OCI-M2 (cell line): ENCODE measurements at regions not wholly inside any gene's neighbourhood (a gene's known extent, or its start where the extent isn't known, plus 50 kb on each side); places are given as distances from the start of the nearest gene placed in this dataset.

Experiments used
- DNase-seq: peaks from one replicate; lab custom pipeline; 2025; ENCODE audit not compliant: unreplicated experiment; lab: John Stamatoyannopoulos, UW

DNA sequence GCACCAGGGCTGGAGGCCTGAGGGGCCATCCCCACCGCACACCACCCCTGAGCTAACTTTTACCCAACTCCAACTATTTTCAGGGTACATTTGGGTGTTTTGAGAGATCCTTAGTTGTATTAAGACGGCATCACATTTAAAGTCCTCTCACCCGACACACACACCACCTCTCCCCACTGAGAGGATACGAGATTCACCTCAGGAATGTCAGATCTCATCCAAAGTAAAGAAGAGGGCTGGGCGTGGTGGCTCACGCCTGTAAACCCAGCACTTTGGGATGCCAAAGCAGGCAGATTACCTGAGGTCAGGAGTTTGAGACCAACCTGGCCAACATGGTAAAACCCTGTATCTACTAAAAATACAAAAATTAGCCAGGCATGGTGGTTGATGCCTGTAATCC, 88.4 kb downstream of the RBFOX3 start:
- no peak for DNase-seq

DNA sequence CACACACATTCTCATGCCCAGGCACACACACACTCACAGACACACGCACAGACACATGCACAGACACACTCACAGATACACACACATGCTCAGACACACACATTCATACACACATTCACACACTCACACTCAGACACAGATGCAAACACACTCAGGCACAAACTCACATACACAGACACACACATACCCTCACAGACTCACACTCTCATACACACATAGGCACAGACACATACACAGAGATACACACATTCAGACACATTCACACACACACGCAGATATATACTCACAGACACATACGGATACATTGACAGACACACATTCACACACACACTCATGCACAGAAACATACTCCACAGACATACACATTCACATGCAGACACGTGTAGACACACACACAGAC, 89.6 kb downstream of the RBFOX3 start:
- DNase-seq, result no peak

GRCh38 chr17:79520167-79521165, 90.4 kb downstream of the RBFOX3 start:
- DNase-seq, result no peak

GRCh38 chr17:79519601-79520000, 91.2 kb downstream of the RBFOX3 start:
- no peak for DNase-seq

DNA sequence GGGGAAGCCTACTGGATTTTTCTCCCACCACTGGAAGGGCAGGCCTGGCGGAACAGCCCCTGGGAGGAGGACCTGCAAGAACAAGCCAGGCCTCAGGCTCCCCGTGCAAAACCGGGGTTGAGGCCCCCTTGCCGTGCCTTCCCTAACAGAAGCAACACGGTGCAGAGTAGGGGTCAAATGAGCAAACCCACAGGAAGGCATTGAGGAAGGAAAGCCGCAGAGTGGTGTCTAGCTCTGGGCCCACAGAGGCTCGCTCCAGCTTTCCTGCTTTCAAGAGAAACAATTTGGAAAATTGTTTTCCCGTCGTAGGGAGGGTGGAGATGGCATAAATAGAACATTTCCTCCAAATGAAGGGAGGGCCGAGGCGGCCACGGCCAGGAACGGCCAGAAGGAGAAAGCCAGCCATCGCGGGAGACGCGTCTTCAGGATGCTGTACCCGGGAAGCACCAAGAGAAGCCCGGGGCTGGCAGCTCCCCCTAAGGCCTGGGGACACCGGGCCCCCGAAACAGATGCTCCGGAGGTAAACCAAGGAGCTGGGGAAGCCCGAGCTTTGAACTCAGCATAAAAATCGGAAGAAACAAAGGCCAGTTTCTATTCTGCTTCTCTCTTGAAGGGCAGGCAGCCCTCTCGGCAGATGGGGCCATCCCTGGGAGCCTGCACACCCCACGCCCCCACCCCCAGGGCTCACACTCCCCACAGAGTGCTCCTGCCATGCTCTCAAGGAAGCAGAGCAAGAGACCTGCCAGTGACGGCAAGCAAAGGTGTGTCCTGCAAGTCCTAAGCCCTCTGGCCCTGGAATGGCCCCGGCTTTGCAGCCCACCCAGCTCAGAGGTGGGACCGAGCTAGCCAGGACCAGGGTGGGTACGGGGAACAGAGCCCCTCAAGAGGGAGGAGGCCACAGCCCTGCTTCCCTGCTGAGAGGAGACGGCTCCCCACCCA, 92.0 kb downstream of the RBFOX3 start:
- DNase-seq, result no peak

DNA sequence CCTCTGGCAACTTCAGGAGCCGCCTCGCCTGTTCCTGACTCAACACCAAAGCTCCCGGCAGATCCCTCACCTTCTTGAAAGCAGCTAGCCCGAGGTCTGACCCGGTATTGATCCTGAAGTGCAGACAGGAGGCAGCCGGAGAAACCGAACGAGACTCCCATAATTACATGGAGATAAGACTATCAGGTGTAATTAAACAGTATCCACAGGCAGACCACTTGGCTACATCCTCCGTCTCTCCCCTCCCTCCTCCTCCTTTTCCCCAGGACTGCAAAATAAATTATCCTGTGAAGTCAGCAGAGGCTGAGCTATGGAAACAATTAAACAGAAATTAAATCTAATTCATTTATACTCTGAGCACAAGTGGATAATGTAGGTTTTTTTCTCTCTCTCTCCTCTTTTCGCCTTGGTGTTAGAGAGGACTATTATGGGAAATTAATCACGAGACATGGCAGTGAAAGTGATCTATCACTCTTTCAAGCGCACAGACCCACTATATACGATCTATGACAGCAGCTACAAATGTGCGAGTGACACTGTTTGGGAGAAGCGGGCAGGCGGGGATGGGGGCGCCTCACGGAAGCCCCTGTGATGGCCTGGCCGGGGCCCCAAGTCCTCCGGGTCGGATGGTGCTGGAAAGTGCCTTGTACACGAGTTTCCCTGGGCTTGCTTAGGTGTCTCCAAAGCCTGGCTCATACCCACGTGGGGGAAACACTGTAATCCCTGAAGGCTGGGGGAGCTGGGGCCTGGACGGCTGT, 92.8 kb downstream of the RBFOX3 start:
- no peak for DNase-seq

- DNase-seq, result no peak
These were observed 94.9 kb downstream of the RBFOX3 start for GRCh38 chr17:79515646-79516571.

DNA sequence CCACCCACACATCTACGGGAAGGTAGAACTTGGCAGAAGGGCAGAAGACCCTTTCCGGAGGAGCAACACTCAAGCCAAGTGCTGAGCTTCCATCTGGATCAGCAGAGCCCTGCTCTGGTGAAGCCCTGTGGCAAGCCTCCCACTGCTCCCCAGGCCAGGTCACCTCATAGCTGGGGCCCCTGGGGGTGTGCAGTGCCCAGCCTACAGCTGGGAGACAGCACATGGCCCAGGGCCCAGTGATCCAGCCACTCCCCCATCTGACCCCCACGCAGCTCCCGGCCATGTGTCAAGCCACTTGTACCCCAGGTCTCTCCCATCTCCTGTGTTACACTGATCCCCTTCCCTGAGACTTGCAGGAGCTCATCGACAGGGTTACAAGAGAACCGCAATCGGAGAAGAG, 95.7 kb downstream of the RBFOX3 start:
- no peak for DNase-seq

GRCh38 chr17:79513820-79514535, 96.9 kb downstream of the RBFOX3 start:
- DNase-seq, result no peak

DNA sequence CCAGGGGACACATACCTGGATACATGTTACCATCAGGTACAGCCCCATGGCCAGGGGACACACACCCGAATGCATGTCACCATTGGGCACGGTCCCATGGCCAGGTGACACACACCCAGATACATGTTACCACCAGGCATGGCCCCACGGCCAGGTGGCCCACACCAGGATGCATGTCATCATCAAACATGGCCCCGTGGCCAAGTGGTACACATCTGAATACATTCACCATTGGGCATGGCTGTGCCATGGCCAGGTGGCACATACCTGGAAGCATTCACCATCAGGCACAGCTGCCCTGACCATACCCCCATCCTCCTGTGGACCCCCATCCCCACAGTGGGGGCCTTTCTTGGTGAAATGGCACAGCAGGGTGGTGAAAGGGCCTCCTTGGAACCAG, 97.6 kb downstream of the RBFOX3 start:
- DNase-seq, result no peak

GRCh38 chr17:79511471-79511870, 99.4 kb downstream of the RBFOX3 start:
- DNase-seq, result no peak

DNA sequence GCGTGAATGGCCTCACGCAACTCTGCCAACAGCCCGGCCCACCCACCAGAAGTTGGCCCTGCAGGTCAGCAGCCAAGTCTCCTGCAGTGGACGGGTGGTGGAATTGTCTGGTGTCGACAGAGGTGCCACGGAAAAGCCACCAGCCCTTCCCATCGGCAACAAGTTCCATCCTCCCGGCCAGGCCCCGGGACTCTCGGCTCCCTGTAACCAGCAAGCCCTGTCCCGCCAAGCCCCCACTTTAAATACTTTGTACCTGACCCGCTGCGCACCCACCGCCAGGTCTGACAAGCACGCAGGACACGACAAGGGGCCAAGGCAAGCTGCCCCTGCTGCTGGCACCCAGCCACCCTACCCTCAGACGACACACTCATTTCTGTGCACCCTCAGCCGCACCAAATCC, 100.8 kb downstream of the RBFOX3 start:
- DNase-seq, result no peak

GRCh38 chr17:79509490-79509889, 101.4 kb downstream of the RBFOX3 start:
- DNase-seq, result no peak

GRCh38 chr17:79509008-79509407, 101.8 kb downstream of the RBFOX3 start:
- DNase-seq, result no peak

DNA sequence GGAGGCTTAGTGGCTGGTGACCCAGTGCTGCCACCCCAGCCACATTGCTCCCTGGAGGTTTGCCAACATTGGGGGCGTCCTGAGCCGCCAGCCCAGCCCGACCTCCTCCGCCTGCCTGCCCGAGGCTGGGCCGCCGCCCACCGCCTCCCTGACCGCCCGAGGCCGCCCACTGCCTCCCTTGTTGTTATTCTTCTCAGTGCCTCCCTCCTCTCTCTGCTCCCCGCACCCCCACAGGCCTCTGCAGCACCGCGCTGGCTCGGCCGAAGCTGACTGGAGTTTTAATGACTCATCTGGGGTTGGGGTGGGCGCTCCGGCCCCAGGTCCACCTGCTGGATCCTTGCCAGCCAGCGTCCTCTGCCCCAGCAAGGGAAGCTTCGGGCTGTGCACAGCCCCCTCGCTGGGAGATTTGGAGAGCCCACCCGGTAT, 102.5 kb downstream of the RBFOX3 start:
- no peak for DNase-seq

- DNase-seq, result no peak
These were observed 103.9 kb downstream of the RBFOX3 start for GRCh38 chr17:79506955-79507354.

- DNase-seq, result no peak
These were observed 104.5 kb downstream of the RBFOX3 start for GRCh38 chr17:79506150-79506870.

- no peak for DNase-seq
These were observed 105.7 kb downstream of the RBFOX3 start for GRCh38 chr17:79505199-79505598.

- no peak for DNase-seq
These were observed 106.7 kb downstream of the RBFOX3 start for GRCh38 chr17:79504181-79504605.
